Embryonic facial prominence (tissue), 1 donor: ENCODE measurements at regions not wholly inside any gene's neighbourhood (a gene's known extent, or its start where the extent isn't known, plus 50 kb on each side); places are given as distances from the start of the nearest gene placed in this dataset.

Experiments used
- DNase-seq: peaks from one replicate; pipeline ENCODE4 v3.0.0-alpha.2; 2016; ENCODE audit errors: extremely low spot score

- no peak for DNase-seq
Measured at GRCh38 chrX:33726281-33727160, 405.6 kb downstream of the FAM47A start.

- DNase-seq, result peak; percentile 17
Measured at GRCh38 chrX:33725535-33726210, 406.4 kb downstream of the FAM47A start.

GRCh38 chrX:33721927-33722326 lies 410.2 kb downstream of the FAM47A start:
- DNase-seq, result no peak

GRCh38 chrX:33686105-33686504 lies 446.0 kb downstream of the FAM47A start:
- no peak for DNase-seq
